Endothelial cell of umbilical vein (primary cell): ENCODE measurements at regions not wholly inside any gene's neighbourhood (a gene's known extent, or its start where the extent isn't known, plus 50 kb on each side); places are given as distances from the start of the nearest gene placed in this dataset.

Source experiments
- BruUV-seq: library from RNA; stranded (reverse); fragments of 400-500 nt; replicated peaks from 2 replicates; lab custom pipeline; 2021; lab: Mats Ljungman, UMichigan
- CTCF ChIA-PET: fragments of 300-600, 350-600 bp; sonication (Branson Sonifier 250); formaldehyde crosslinking; loops from one replicate; lab custom pipeline; 2021; ENCODE audit warnings: antibody characterized with exemption, inconsistent platforms; lab: Charles Lee
- POLR2A ChIA-PET: fragments of 300-600, 350-600 bp; sonication (Branson Sonifier 250); formaldehyde crosslinking; loops from one replicate; lab custom pipeline; 2021; ENCODE audit warnings: antibody characterized with exemption, inconsistent platforms; lab: Charles Lee
- DNase-seq: peaks from one replicate; pipeline ENCODE4 v3.0.0-alpha.2; 2011; ENCODE audit warnings: low read depth, low spot score
- FAIRE-seq: peaks from 2 replicates; lab custom pipeline; 2011; peaks lifted over from hg19 to GRCh38; lab: Jason Lieb, UNC
- H2AFZ ChIP-seq: 2 replicates; pipeline ENCODE4 v1.6.0; 2012; ENCODE audit warnings: low read depth, low read length, control low read depth, inconsistent platforms
- H3K27ac ChIP-seq: 2 replicates; pipeline ENCODE4 v1.5.1; 2011; ENCODE audit warnings: low read depth, mild to moderate bottlenecking, control low read depth, low read length, moderate library complexity; ENCODE audit not compliant: insufficient read depth
- H3K27me3 ChIP-seq, 2 experiments: 2 replicates each; pipeline versions ENCODE4 v1.6.0 to v1.6.1; 2011; ENCODE audit warnings: low read length in 2 of 2, mixed read lengths in 1 of 2; ENCODE audit not compliant: control insufficient read depth in 2 of 2, insufficient read depth in 2 of 2
- H3K36me3 ChIP-seq, 2 experiments: 2 replicates in 1 of 2; 3 replicates in 1 of 2; pipeline ENCODE4 v1.5.1; 2011; ENCODE audit warnings: low read length in 2 of 2, mild to moderate bottlenecking in 1 of 2, moderate library complexity in 1 of 2; ENCODE audit not compliant: control insufficient read depth in 2 of 2, insufficient read depth in 2 of 2; ENCODE audit errors: extremely low read depth in 1 of 2
- H3K4me1 ChIP-seq: 3 replicates; pipeline ENCODE4 v1.5.1; 2011; ENCODE audit warnings: mild to moderate bottlenecking, low read length; ENCODE audit not compliant: control insufficient read depth, insufficient read depth; ENCODE audit errors: extremely low read depth
- H3K4me2 ChIP-seq: 2 replicates; pipeline ENCODE4 v1.6.1; 2011; ENCODE audit warnings: low read length, control low read depth, mixed read lengths; ENCODE audit not compliant: insufficient read depth
- H3K4me3 ChIP-seq, 3 experiments: fragments of 200-600 bp in 1 of 3; sonication (generic), shearing (Covaris generic) in 1 of 3; replicated peaks in 1 of 3; 2 replicates each; pipeline ENCODE4 v1.5.1; 2011 to 2016; ENCODE audit warnings: control low read depth in 3 of 3, low read length in 3 of 3, mild to moderate bottlenecking in 2 of 3, inconsistent platforms in 1 of 3, low read depth in 1 of 3, moderate library complexity in 1 of 3; ENCODE audit not compliant: insufficient read depth in 1 of 3
- H3K79me2 ChIP-seq: 2 replicates; pipeline ENCODE4 v1.6.0; 2012; ENCODE audit warnings: low read length, inconsistent platforms; ENCODE audit not compliant: control insufficient read depth, insufficient read depth
- H3K9ac ChIP-seq: replicated peaks from 2 replicates; pipeline ENCODE3; 2011; ENCODE audit warnings: low read length, control low read depth; ENCODE audit not compliant: insufficient read depth; ENCODE audit errors: extremely low read depth
- H3K9me1 ChIP-seq: replicated peaks from 3 replicates; pipeline ENCODE4 v1.6.0; 2011; ENCODE audit warnings: mild to moderate bottlenecking, low read length; ENCODE audit not compliant: control insufficient read depth, insufficient read depth; ENCODE audit errors: extremely low read depth
- H3K9me3 ChIP-seq: replicated peaks from 2 replicates; pipeline ENCODE4 v1.5.1; 2012; ENCODE audit warnings: low read length, inconsistent platforms; ENCODE audit not compliant: control insufficient read depth, insufficient read depth
- H4K20me1 ChIP-seq: replicated peaks from 2 replicates; pipeline ENCODE3; 2011; ENCODE audit warnings: mild to moderate bottlenecking, low read length; ENCODE audit not compliant: control insufficient read depth, insufficient read depth; ENCODE audit errors: extremely low read depth
- CTCF ChIP-seq, 2 donors: IDR thresholded peaks; 1 replicate in 1 of 2; 2 replicates in 1 of 2; pipeline ENCODE4 v1.5.1; 2011; ENCODE audit warnings: low read length in 2 of 2, mild to moderate bottlenecking in 2 of 2, moderate library complexity in 2 of 2, control low read depth in 1 of 2, inconsistent platforms in 1 of 2, low read depth in 1 of 2; ENCODE audit not compliant: insufficient read depth in 1 of 2; ENCODE audit errors: extremely low read depth in 1 of 2
- EZH2 ChIP-seq: IDR thresholded peaks from 2 replicates; pipeline ENCODE4 v1.6.1; 2012; ENCODE audit warnings: borderline replicate concordance, low read depth, mild to moderate bottlenecking, moderate library complexity, low read length, inconsistent platforms; ENCODE audit not compliant: severe bottlenecking
- FOS ChIP-seq: IDR thresholded peaks from 2 replicates; pipeline ENCODE4 v1.6.1; 2011; ENCODE audit warnings: mild to moderate bottlenecking, low read length, moderate library complexity, borderline replicate concordance; ENCODE audit not compliant: insufficient read depth
- GATA2 ChIP-seq: IDR thresholded peaks from 2 replicates; pipeline ENCODE4 v1.7.0; 2011; ENCODE audit warnings: low read depth, mild to moderate bottlenecking, moderate library complexity, mixed read lengths, low read length; ENCODE audit not compliant: insufficient read length, insufficient read depth
- JUN ChIP-seq: IDR thresholded peaks from 2 replicates; pipeline ENCODE4 v1.6.1; 2011; ENCODE audit warnings: borderline replicate concordance, low read depth; ENCODE audit not compliant: insufficient read length, insufficient read depth
- MAX ChIP-seq: IDR thresholded peaks from 2 replicates; pipeline ENCODE4 v1.6.1; 2011; ENCODE audit not compliant: insufficient read depth, insufficient read length
- MYC ChIP-seq: IDR thresholded peaks from one replicate; pipeline ENCODE4 v1.6.1; 2011; ENCODE audit warnings: mild to moderate bottlenecking, low read depth, low read length
- POLR2A ChIP-seq: IDR thresholded peaks from 2 replicates; pipeline ENCODE4 v1.6.1; 2012; ENCODE audit warnings: low read depth, mild to moderate bottlenecking, control low read depth, low read length
- POLR2AphosphoS5 ChIP-seq: IDR thresholded peaks from 2 replicates; pipeline ENCODE4 v1.6.1; 2012; ENCODE audit warnings: low read depth, mild to moderate bottlenecking, control low read depth, low read length, moderate library complexity; ENCODE audit not compliant: insufficient read depth
- dilution Hi-C: fragments of 300-500 bp; cut with MboI; formaldehyde crosslinking; loops from one replicate; pipeline ENCODE4 v1.15.0; 2019; ENCODE audit warnings: low sequenced_read_pairs; ENCODE audit not compliant: extremely low pct_ligation_motif_present
- intact Hi-C: fragments of 100-400 bp; cut with micrococcal nuclease; formaldehyde crosslinking; loops from one replicate; pipeline ENCODE4 v1.10.0; 2022

- no peak for DNase-seq
- Histone ChIP-seq H3K27ac (no peak overlapping the region), H3K27me3 (no peaks in the 10 kb centered on the region), H3K79me2 (no peaks in the 10 kb centered on the region), H3K9me1 (no peaks in the 10 kb centered on the region), H2AFZ (no peak overlapping the region), H3K36me3 (no peaks in the 10 kb centered on the region), H3K9me3 (no peaks in the 10 kb centered on the region), H3K4me2 (no peak overlapping the region), H4K20me1 (no peaks in the 10 kb centered on the region), H3K4me3 (no peak overlapping the region), H3K9ac (no peak overlapping the region), H3K4me1 (no peaks in the 10 kb centered on the region)
- ChIA-PET POLR2A (no interaction called here), CTCF (no interaction called here)
- intact Hi-C loops (no loop called here), dilution Hi-C loops (no loop called here)
- no TSS peak for BruUV-seq
- TF ChIP-seq POLR2AphosphoS5 (no peak), EZH2 (no peak), POLR2A (no peak), MAX (no peak), MYC (no peak), CTCF (IDR thresholded peaks at IDR 0.05; ENCODE audit: extremely low read depth in 1 of 2, insufficient read depth in 1 of 2, low read depth in 1 of 2, low read length in 2 of 2) (no peak), GATA2 (no peak), FOS (no peak), JUN (no peak)
- FAIRE-seq = no peak
These were observed 92.5 kb downstream of the OLFM1 start for GRCh38 chr9:135179976-135180375.
